ENCODE measurements at regions not wholly inside any gene's neighbourhood (a gene's known extent, or its start where the extent isn't known, plus 50 kb on each side); places are given as distances from the start of the nearest gene placed in this dataset.

GRCh38 chr2:7182525-7182924 lies 265.3 kb downstream of the RNF144A start:
- intact Hi-C loops (cut with DNase I; ENCODE audit: low total_unique reads), result no loop called here
- in situ Hi-C loops (cut with MboI; ENCODE audit: low pct_ligation_motif_present in 1 of 4, low pct_unique_long_range_greater_than_20kb in 1 of 4, low sequenced_read_pairs in 3 of 4), result no loop called here

GRCh38 chr2:7189106-7189505 lies 271.9 kb downstream of the RNF144A start:
- no peak for DNase-seq
- no peak overlapping the region for H3K27ac ChIP-seq
- no peak for TF ChIP-seq POLR2A (IDR thresholded peaks at IDR 0.05)
- no peak for TF ChIP-seq CTCF (IDR thresholded peaks at IDR 0.05)
- no peak for TF ChIP-seq POLR2AphosphoS5 (IDR thresholded peaks at IDR 0.05)
- no peak for TF ChIP-seq EP300 (IDR thresholded peaks at IDR 0.05; ENCODE audit: low read depth)
- H3K36me3 ChIP-seq, result no peaks in the 10 kb centered on the region
- no peaks in the 10 kb centered on the region for H3K9me3 ChIP-seq
- no peak overlapping the region for H3K4me3 ChIP-seq
- no peaks in the 10 kb centered on the region for H3K27me3 ChIP-seq
- H3K4me1 ChIP-seq, result no peaks in the 10 kb centered on the region
- WGBS, 2 donors (ENCODE audit: low coverage in 1 of 2), result 74% methylated on average over 8 of the region's 8 CpGs; no CpG with 5 or more reads in 1 of the 2 donors
- intact Hi-C loops (cut with DNase I; ENCODE audit: low total_unique reads) (no loop called here), in situ Hi-C loops (cut with MboI; ENCODE audit: low pct_ligation_motif_present in 1 of 4, low pct_unique_long_range_greater_than_20kb in 1 of 4, low sequenced_read_pairs in 3 of 4) (no loop called here)

More at GRCh38 chr2:7182525-7182924, 265.3 kb downstream of the RNF144A start:
- H3K27ac ChIP-seq, result no peak overlapping the region
- 71 to 78% methylated on average over 3 of the region's 3 CpGs for WGBS, 2 donors (ENCODE audit: low coverage in 1 of 2)
- H3K36me3 ChIP-seq, result no peaks in the 10 kb centered on the region
- no peaks in the 10 kb centered on the region for H3K4me1 ChIP-seq
- H3K4me3 ChIP-seq, result no peak overlapping the region
- TF ChIP-seq EP300 (IDR thresholded peaks at IDR 0.05; ENCODE audit: low read depth) (no peak), POLR2A (IDR thresholded peaks at IDR 0.05) (no peak), CTCF (IDR thresholded peaks at IDR 0.05) (no peak), POLR2AphosphoS5 (IDR thresholded peaks at IDR 0.05) (no peak)
- H3K27me3 ChIP-seq, result no peaks in the 10 kb centered on the region
- no peak for DNase-seq
- no peaks in the 10 kb centered on the region for H3K9me3 ChIP-seq

GRCh38 chr2:7190587-7191324 lies 273.5 kb downstream of the RNF144A start:
- intact Hi-C loops (cut with DNase I; ENCODE audit: low total_unique reads) (no loop called here), in situ Hi-C loops (cut with MboI; ENCODE audit: low pct_ligation_motif_present in 1 of 4, low pct_unique_long_range_greater_than_20kb in 1 of 4, low sequenced_read_pairs in 3 of 4) (no loop called here)
- no peak overlapping the region for H3K4me3 ChIP-seq
- DNase-seq, result no peak
- no peaks in the 10 kb centered on the region for H3K4me1 ChIP-seq
- no peaks in the 10 kb centered on the region for H3K9me3 ChIP-seq
- WGBS, 2 donors (ENCODE audit: low coverage in 1 of 2), result 67 to 80% methylated on average over 3 to 5 of the region's 5 CpGs
- no peak overlapping the region for H3K27ac ChIP-seq
- TF ChIP-seq POLR2A (IDR thresholded peaks at IDR 0.05) (no peak), POLR2AphosphoS5 (IDR thresholded peaks at IDR 0.05) (no peak), EP300 (IDR thresholded peaks at IDR 0.05; ENCODE audit: low read depth) (no peak), CTCF (IDR thresholded peaks at IDR 0.05) (no peak)
- no peaks in the 10 kb centered on the region for H3K27me3 ChIP-seq
- no peaks in the 10 kb centered on the region for H3K36me3 ChIP-seq

GRCh38 chr2:7191932-7192331 lies 274.7 kb downstream of the RNF144A start:
- intact Hi-C loops (cut with DNase I; ENCODE audit: low total_unique reads), result no loop called here

More at GRCh38 chr2:7191932-7192331, 274.7 kb downstream of the RNF144A start:
- no peaks in the 10 kb centered on the region for H3K27me3 ChIP-seq
- TF ChIP-seq EP300 (IDR thresholded peaks at IDR 0.05; ENCODE audit: low read depth) (no peak), POLR2A (IDR thresholded peaks at IDR 0.05) (no peak), POLR2AphosphoS5 (IDR thresholded peaks at IDR 0.05) (no peak), CTCF (IDR thresholded peaks at IDR 0.05) (no peak)
- no peak for DNase-seq
- H3K27ac ChIP-seq, result no peak overlapping the region
- H3K4me3 ChIP-seq, result no peak overlapping the region
- no peaks in the 10 kb centered on the region for H3K36me3 ChIP-seq
- no peaks in the 10 kb centered on the region for H3K4me1 ChIP-seq
- no peaks in the 10 kb centered on the region for H3K9me3 ChIP-seq
- 48 to 50% methylated on average over 2 to 4 of the region's 4 CpGs for WGBS, 2 donors (ENCODE audit: low coverage in 1 of 2)
- in situ Hi-C loops (cut with MboI; ENCODE audit: low pct_ligation_motif_present in 1 of 4, low pct_unique_long_range_greater_than_20kb in 1 of 4, low sequenced_read_pairs in 3 of 4), result no loop called here
